ENCODE measurements at regions not wholly inside any gene's neighbourhood (a gene's known extent, or its start where the extent isn't known, plus 50 kb on each side); places are given as distances from the start of the nearest gene placed in this dataset.

DNA sequence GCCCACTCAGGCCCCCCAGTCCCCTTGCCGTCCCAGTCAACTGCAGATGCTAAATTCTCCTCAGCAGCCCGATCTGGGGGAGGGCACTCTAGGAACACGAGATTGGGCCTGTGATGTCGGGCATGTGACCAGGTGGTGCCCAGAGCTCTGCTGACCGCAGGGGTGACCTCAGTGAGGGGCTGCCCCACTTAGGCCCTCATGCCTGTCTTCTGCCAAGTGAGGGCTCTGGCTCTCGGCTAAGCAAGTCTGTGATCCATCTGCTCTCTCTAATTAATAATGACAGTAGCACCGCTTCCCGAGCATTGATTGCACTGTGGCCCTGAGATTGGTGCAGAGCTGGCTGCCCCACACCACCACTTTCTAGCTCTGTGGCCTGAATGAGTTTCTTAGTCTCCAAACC is 138.8 kb downstream of the MRM1 start:
- DNase-seq (ENCODE audit: low read depth), result no peak
- TF ChIP-seq, protein P1, sequence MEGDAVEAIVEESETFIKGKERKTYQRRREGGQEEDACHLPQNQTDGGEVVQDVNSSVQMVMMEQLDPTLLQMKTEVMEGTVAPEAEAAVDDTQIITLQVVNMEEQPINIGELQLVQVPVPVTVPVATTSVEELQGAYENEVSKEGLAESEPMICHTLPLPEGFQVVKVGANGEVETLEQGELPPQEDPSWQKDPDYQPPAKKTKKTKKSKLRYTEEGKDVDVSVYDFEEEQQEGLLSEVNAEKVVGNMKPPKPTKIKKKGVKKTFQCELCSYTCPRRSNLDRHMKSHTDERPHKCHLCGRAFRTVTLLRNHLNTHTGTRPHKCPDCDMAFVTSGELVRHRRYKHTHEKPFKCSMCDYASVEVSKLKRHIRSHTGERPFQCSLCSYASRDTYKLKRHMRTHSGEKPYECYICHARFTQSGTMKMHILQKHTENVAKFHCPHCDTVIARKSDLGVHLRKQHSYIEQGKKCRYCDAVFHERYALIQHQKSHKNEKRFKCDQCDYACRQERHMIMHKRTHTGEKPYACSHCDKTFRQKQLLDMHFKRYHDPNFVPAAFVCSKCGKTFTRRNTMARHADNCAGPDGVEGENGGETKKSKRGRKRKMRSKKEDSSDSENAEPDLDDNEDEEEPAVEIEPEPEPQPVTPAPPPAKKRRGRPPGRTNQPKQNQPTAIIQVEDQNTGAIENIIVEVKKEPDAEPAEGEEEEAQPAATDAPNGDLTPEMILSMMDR (conservative IDR thresholded peaks at IDR 0.05; ENCODE audit: control insufficient read depth, insufficient read depth, low read depth, low read length), result no peak
- H3K4me3 ChIP-seq (ENCODE audit: control insufficient read depth, low read depth, low read length), result no peak overlapping the region

DNA sequence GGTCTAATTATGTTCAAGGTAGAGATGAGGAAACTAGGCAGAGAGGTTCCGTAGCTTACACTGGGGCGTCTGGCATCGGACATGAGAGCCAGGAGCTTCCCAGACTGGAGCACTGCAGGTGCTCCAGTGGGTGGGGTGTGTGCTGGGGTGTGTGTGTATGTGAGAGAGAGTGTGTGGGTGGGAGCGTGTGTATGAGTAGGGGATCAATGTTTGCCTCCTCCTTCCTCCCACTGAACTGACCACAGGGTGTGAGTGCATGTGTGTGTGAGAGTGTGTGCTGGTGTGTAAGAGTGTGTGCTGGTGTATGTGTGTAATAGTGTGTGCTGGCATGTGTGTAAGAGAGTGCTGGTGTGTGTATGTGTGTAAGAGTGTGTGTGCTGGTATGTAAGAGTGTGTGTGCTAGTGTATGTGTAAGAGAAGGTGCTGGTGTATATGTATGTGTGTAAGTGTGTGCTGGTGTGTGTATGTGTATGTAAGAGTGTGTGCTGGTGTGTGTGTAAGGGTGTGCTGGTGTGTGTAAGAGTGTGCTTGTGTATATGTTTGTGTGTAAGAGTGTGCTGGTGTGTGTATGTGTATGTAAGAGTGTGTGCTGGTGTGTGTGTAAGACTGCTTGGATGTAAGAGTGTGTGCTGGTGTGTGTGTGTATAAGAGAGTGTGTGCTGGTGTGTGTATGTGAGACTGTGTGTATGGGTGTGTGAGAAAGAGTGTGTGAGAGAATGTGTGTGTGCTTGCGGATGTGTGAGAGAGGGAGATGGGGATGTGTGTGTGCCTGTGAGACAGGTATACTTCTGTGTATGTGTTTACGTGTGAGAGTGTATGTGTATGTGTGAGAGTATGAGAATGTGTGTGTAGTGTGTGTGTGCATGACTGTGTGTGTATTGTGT is 139.9 kb downstream of the MRM1 start:
- TF ChIP-seq, protein P1 (conservative IDR thresholded peaks at IDR 0.05; ENCODE audit: control insufficient read depth, insufficient read depth, low read depth, low read length), result no peak
- H3K4me3 ChIP-seq (ENCODE audit: control insufficient read depth, low read depth, low read length), result no peak overlapping the region
- no peak for DNase-seq (ENCODE audit: low read depth)

DNA sequence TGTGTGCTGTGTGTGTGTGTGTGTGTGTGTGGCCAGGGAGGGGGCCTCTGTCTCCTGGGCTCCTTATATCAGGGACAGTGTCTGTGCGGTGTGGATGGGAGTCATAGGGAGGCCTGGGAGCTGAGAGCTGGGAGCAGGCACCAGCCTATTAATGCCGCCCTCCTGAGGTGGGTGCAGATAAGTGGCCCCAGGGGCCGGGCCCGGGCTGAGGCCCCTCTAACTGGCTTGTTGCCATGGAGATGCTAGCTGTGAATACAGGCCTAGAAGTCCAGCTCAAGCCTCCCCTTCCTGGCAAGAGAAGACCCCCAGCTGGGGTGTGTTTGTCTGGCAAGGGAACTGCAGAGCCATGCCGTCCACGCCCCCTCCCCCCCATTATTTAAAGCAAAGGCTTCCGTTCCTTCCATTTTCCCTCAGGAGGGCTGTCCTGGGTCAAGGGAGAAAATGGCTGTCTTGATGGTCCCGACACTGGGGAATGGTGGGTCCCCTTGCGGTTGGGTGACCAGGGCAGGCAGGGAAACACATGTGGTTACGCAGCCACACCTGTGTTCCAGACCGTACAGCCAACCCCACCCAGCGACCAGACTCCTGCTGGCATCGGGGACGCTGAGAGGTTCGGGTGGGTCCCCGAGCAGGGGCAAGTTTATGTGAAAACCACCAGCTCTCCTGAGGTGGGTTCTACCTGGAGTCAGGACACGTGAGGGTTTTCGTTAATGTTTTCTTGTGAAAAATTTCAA is 141.1 kb downstream of the MRM1 start:
- DNase-seq (ENCODE audit: low read depth), result no peak
- no peak overlapping the region for H3K4me3 ChIP-seq (ENCODE audit: control insufficient read depth, low read depth, low read length)
- TF ChIP-seq, protein P1 (conservative IDR thresholded peaks at IDR 0.05; ENCODE audit: control insufficient read depth, insufficient read depth, low read depth, low read length), result no peak

DNA sequence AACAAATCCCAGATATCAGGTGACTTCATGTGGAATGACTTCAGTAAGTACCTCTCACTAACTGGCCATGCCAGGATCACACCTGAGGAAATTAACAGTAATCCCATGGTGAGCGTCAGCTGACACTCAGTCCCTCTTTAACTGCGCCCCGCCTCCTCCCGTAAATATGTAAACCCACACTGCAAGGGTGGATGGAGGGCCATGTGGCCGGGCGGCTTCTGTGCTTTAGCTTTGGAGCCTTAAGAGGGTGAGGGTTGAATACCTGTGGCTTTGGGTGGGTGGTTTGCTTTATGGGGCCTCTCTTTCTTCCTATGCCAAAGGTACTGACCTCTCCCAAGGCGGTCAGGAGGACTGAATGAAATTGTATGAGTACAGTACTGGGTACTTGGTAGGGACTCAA is 141.7 kb downstream of the MRM1 start:
- H3K4me3 ChIP-seq (ENCODE audit: control insufficient read depth, low read depth, low read length), result no peak overlapping the region
- TF ChIP-seq, protein P1 (conservative IDR thresholded peaks at IDR 0.05; ENCODE audit: control insufficient read depth, insufficient read depth, low read depth, low read length), result no peak
- no peak for DNase-seq (ENCODE audit: low read depth)

DNA sequence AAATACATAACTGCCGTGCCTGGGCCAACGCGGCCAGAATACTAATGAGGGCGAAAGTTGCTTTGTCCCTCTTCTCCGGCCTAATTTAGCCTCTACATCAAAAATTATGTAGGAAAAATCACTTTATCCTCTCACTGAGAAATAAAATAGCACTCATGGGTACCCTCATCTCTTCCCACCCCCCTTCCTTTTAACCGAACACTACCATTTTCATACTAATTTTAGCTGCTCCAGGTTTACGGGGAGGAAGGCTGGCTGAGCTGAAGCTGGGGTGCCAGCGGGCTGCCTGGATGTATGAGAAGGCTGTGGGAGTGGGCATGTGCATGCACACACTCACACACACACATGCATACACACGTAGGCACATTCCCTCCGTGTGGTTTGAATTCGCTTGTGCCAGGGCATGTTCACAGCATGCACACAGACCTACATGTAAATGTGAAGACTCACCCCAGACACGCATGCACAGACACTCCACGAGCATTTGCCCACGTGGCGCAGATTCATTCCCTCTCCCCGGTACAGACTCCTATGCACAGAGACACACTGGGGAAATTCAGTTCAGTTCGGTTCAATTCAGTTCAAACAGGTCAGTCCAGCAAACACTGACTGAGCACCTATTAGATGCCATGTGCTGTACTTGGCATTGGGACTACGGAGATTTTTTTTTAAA is 145.1 kb downstream of the MRM1 start:
- TF ChIP-seq, protein P1 (conservative IDR thresholded peaks at IDR 0.05; ENCODE audit: control insufficient read depth, insufficient read depth, low read depth, low read length), result no peak
- no peak for DNase-seq (ENCODE audit: low read depth)
- H3K4me3 ChIP-seq (ENCODE audit: control insufficient read depth, low read depth, low read length), result no peak overlapping the region

DNA sequence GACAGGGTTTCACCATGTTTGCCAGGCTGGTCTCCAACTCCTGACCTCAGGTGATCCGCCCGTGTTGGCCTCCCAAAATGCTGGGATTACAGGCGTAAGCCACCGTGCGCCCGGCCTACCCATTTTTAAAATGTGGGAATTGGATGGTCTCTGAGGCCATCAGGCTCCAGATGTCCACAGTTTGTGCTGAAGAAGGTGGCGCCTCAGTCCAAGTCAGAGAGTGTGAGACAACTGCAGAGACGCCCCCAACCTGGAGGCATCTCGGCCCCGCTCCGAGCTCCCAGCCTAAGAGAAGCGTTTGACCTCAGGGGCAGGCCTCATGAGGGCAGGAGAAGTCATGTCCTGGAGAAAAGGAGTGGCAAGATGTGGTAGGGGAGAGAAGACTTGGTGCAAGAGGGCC is 146.5 kb downstream of the MRM1 start:
- no peak for DNase-seq (ENCODE audit: low read depth)
- H3K4me3 ChIP-seq (ENCODE audit: control insufficient read depth, low read depth, low read length), result no peak overlapping the region
- TF ChIP-seq, protein P1 (conservative IDR thresholded peaks at IDR 0.05; ENCODE audit: control insufficient read depth, insufficient read depth, low read depth, low read length), result no peak

All from fibroblast of mammary gland (primary cell).